Esophagus muscularis mucosa (tissue), 3 donors: ENCODE measurements at regions not wholly inside any gene's neighbourhood (a gene's known extent, or its start where the extent isn't known, plus 50 kb on each side); places are given as distances from the start of the nearest gene placed in this dataset.

Experiments used
- POLR2A ChIP-seq: fragments of 450-650 bp; IDR thresholded peaks from one replicate; pipeline ENCODE4 v1.6.1; 2017; ENCODE audit warnings: antibody characterized with exemption, moderate library complexity, mild to moderate bottlenecking, low read depth
- POLR2AphosphoS5 ChIP-seq, 2 donors: sonication (generic); formaldehyde crosslinking; IDR thresholded peaks; one replicate each; pipeline ENCODE4 v1.6.1; 2017; ENCODE audit warnings: antibody characterized with exemption in 2 of 2
- TF ChIP-seq, protein P1 (sequence below), 3 experiments: fragments of 200-600 bp in 2 of 3; fragments of 450-650 bp in 1 of 3; sonication (generic) in 2 of 3; IDR thresholded peaks; one replicate each; pipeline ENCODE4 v1.5.1; 2017 to 2019; ENCODE audit warnings: antibody characterized with exemption in 3 of 3, mild to moderate bottlenecking in 2 of 3, moderate library complexity in 1 of 3

DNA sequence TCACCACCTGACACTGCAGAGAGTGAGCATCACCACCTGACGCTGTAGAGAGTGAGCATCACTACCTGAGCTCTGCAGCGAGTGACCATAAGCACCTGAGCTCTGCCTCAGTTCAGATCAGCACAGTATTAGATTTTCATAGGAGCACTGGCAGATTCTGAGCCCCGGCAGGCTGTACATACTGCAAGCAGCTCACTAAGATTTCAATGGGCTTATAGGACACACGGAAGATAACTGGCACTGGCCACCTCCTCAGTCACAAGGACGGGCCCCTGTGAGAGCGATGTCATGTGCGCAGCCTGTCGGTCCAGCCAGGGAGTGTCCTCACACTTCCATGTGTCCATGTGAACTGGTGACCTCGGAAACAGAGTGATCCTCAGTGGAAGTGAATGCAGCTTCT is 153.5 kb upstream of the IRX2 start:
- TF ChIP-seq, protein P1, sequence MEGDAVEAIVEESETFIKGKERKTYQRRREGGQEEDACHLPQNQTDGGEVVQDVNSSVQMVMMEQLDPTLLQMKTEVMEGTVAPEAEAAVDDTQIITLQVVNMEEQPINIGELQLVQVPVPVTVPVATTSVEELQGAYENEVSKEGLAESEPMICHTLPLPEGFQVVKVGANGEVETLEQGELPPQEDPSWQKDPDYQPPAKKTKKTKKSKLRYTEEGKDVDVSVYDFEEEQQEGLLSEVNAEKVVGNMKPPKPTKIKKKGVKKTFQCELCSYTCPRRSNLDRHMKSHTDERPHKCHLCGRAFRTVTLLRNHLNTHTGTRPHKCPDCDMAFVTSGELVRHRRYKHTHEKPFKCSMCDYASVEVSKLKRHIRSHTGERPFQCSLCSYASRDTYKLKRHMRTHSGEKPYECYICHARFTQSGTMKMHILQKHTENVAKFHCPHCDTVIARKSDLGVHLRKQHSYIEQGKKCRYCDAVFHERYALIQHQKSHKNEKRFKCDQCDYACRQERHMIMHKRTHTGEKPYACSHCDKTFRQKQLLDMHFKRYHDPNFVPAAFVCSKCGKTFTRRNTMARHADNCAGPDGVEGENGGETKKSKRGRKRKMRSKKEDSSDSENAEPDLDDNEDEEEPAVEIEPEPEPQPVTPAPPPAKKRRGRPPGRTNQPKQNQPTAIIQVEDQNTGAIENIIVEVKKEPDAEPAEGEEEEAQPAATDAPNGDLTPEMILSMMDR (IDR thresholded peaks at IDR 0.05) = no peak
- TF ChIP-seq POLR2A = no peak
- TF ChIP-seq POLR2AphosphoS5 (IDR thresholded peaks at IDR 0.05) = no peak
